ENCODE measurements at regions not wholly inside any gene's neighbourhood (a gene's known extent, or its start where the extent isn't known, plus 50 kb on each side); places are given as distances from the start of the nearest gene placed in this dataset.

DNA sequence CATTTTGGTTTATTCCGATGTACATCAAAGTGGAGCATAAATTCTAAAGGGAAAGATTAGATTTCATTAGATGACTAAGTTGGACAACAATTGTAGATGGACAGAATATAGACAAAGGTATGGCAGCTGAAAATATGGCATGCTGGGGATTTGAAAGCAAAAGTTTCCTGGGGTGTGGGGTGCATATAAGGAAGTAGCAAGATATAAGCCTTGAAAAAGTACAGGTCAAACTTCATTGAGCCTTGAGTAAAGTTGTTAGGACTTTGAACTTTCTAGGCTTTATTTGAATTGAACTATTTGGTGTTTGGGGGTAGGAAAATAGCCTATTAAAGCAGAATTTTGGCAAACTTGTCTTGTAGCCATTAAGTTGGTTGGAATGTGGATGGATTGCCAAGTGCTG, 75.8 kb upstream of the KCNJ16 start:
- Histone ChIP-seq H3K36me3 (no peaks in the 10 kb centered on the region), H3K4me3 (no peak overlapping the region), H3K27ac (no peak overlapping the region), H3K4me1 (no peaks in the 10 kb centered on the region), H3K27me3 (no peaks in the 10 kb centered on the region), H3K9me3 (no peaks in the 10 kb centered on the region)
- TF ChIP-seq, protein P1, sequence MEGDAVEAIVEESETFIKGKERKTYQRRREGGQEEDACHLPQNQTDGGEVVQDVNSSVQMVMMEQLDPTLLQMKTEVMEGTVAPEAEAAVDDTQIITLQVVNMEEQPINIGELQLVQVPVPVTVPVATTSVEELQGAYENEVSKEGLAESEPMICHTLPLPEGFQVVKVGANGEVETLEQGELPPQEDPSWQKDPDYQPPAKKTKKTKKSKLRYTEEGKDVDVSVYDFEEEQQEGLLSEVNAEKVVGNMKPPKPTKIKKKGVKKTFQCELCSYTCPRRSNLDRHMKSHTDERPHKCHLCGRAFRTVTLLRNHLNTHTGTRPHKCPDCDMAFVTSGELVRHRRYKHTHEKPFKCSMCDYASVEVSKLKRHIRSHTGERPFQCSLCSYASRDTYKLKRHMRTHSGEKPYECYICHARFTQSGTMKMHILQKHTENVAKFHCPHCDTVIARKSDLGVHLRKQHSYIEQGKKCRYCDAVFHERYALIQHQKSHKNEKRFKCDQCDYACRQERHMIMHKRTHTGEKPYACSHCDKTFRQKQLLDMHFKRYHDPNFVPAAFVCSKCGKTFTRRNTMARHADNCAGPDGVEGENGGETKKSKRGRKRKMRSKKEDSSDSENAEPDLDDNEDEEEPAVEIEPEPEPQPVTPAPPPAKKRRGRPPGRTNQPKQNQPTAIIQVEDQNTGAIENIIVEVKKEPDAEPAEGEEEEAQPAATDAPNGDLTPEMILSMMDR (IDR thresholded peaks at IDR 0.05), result no peak
- intact Hi-C loops (cut with DNase I), result no loop called here
- no peak for FAIRE-seq
- 82 to 87% methylated on average over 1 of the region's 1 CpG for WGBS, 2 donors
- no peak for DNase-seq
- no peak for ATAC-seq

DNA sequence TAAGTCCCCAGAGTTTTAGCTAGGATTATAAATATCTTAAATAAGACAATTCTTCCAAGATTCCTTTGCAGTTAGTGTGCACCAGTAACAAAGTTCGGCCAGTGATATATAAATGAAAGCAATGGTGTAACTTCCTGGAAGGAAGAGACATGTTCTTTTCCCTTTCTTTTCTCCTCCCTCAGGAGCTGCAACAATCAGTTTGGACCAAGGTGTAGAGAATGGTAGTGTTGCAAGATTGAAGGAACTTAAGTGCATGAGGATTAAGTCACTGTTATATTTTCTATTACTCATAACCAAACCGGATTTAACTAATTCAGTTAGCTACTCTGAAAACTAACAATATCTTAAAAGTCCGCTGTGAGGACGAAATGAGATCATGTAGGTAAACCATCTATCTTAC, 68.9 kb upstream of the KCNJ16 start:
- intact Hi-C loops (cut with DNase I), result no loop called here
- Histone ChIP-seq H3K4me3 (no peak overlapping the region), H3K27me3 (no peaks in the 10 kb centered on the region), H3K9me3 (no peaks in the 10 kb centered on the region), H3K36me3 (no peaks in the 10 kb centered on the region), H3K4me1 (no peaks in the 10 kb centered on the region), H3K27ac (no peak overlapping the region)
- ATAC-seq (no peak), DNase-seq (no peak), FAIRE-seq (no peak)
- WGBS, 2 donors, result 82 to 88% methylated on average over 4 of the region's 4 CpGs
- TF ChIP-seq, protein P1 (IDR thresholded peaks at IDR 0.05), result no peak

DNA sequence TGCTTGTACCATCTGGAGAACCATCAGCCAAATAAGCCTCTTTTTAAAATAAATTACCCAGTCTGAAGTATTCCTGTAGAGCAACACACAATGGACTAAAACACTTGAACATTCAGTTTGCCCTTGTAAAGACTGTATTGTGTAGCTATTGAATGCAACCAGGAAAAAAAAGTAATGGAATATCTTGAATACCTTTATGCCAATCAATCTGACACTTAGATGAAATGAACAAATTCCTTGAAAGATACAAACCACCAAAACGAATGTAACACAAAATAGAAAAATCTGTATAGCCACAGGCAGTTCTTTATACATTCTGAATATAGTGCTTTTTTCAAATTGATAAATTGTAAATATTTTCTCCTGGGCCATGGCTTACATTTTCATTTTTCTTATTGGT, 63.3 kb upstream of the KCNJ16 start:
- Histone ChIP-seq H3K27ac (no peak overlapping the region), H3K4me1 (no peaks in the 10 kb centered on the region), H3K36me3 (no peaks in the 10 kb centered on the region), H3K4me3 (no peak overlapping the region), H3K27me3 (no peaks in the 10 kb centered on the region), H3K9me3 (no peaks in the 10 kb centered on the region)
- DNase-seq, result no peak
- intact Hi-C loops (cut with DNase I), result no loop called here
- ATAC-seq, result no peak
- no peak for FAIRE-seq
- TF ChIP-seq, protein P1 (IDR thresholded peaks at IDR 0.05), result no peak
- WGBS, 2 donors, result 14 to 32% methylated on average over 1 of the region's 1 CpG

DNA sequence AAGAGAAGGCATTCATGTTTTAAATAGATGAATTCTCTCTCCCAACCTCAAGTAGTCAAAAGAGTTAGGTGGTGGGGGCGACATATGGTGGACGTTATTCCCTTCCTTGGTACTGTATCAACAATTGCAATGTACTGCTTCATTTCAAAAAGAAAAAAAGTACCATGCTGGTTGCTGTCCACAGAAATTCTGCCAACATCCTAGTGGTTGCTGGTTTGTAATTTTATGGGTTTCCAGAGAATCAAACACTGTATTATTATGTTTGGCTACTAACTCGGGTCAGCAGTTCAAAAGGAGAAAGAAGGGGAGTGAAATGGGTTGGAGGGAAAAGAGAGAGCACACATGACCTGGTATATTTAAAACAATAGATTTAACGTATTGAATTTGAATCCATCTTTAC, 61.1 kb upstream of the KCNJ16 start:
- no peak for FAIRE-seq
- DNase-seq, result no peak
- Histone ChIP-seq H3K27me3 (no peaks in the 10 kb centered on the region), H3K4me3 (no peak overlapping the region), H3K36me3 (no peaks in the 10 kb centered on the region), H3K9me3 (no peaks in the 10 kb centered on the region), H3K4me1 (no peaks in the 10 kb centered on the region), H3K27ac (no peak overlapping the region)
- intact Hi-C loops (cut with DNase I), result no loop called here
- 79 to 82% methylated on average over 4 of the region's 4 CpGs for WGBS, 2 donors
- no peak for ATAC-seq
- TF ChIP-seq, protein P1 (IDR thresholded peaks at IDR 0.05), result no peak

DNA sequence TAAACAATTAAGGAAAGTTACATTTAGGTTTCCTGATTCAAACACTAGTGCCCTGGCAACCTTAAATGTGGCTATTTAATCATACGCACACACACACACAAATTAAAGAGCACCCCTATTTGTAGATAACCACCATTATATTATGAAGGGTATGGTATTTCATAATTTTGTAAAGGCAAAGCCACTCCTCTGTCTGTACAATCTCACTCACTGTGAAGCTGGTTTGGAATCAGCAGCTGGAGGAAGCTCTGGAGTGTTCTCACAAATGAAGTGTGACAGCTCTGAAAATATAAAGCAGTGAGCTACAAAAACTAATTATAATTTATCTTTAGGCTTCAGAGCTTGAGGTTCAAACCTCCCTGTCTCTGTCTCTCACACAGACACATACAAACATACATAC, 57.9 kb upstream of the KCNJ16 start:
- no peak for DNase-seq
- H3K36me3 ChIP-seq, result no peaks in the 10 kb centered on the region
- intact Hi-C loops (cut with DNase I), result no loop called here
- WGBS, 2 donors, result 85 to 94% methylated on average over 1 of the region's 1 CpG
- no peak for FAIRE-seq
- H3K4me1 ChIP-seq, result no peaks in the 10 kb centered on the region
- H3K4me3 ChIP-seq, result no peak overlapping the region
- TF ChIP-seq, protein P1 (IDR thresholded peaks at IDR 0.05), result no peak
- no peak overlapping the region for H3K27ac ChIP-seq
- no peak for ATAC-seq
- no peaks in the 10 kb centered on the region for H3K9me3 ChIP-seq
- H3K27me3 ChIP-seq, result no peaks in the 10 kb centered on the region
